Brain microvascular endothelial cell (primary cell): ENCODE measurements at regions not wholly inside any gene's neighbourhood (a gene's known extent, or its start where the extent isn't known, plus 50 kb on each side); places are given as distances from the start of the nearest gene placed in this dataset.

Source experiments
- DNase-seq: peaks from one replicate; pipeline ENCODE4 v3.0.0-alpha.2; 2020
- H3K27ac ChIP-seq: fragments of 250-450 bp; sonication (Bioruptor Pico); 2 replicates; pipeline ENCODE4 v1.5.1; 2020; ENCODE audit warnings: mild to moderate bottlenecking, moderate library complexity
- H3K27me3 ChIP-seq: fragments of 250-450 bp; sonication (Bioruptor Pico); replicated peaks from 2 replicates; pipeline ENCODE4 v1.5.1; 2020; ENCODE audit warnings: mild to moderate bottlenecking
- H3K36me3 ChIP-seq: fragments of 250-450 bp; sonication (Bioruptor Pico); replicated peaks from 2 replicates; pipeline ENCODE4 v1.5.1; 2020; ENCODE audit warnings: mild to moderate bottlenecking
- H3K4me3 ChIP-seq: 2 replicates; pipeline ENCODE4 v1.5.1; 2011; ENCODE audit warnings: low read depth, mild to moderate bottlenecking, control low read depth, low read length, moderate library complexity
- in situ Hi-C: cut with HindIII; loops from 2 replicates; pipeline ENCODE4 v1.10.0; 2017; ENCODE audit warnings: low sequenced_read_pairs, low pct_ligation_motif_present
- TF ChIP-seq, protein P1 (sequence below): IDR thresholded peaks from 2 replicates; pipeline ENCODE4 v1.5.1; 2011; ENCODE audit warnings: low read depth, mild to moderate bottlenecking, moderate library complexity, low read length, control low read depth, inconsistent platforms; ENCODE audit errors: missing control alignments

DNA sequence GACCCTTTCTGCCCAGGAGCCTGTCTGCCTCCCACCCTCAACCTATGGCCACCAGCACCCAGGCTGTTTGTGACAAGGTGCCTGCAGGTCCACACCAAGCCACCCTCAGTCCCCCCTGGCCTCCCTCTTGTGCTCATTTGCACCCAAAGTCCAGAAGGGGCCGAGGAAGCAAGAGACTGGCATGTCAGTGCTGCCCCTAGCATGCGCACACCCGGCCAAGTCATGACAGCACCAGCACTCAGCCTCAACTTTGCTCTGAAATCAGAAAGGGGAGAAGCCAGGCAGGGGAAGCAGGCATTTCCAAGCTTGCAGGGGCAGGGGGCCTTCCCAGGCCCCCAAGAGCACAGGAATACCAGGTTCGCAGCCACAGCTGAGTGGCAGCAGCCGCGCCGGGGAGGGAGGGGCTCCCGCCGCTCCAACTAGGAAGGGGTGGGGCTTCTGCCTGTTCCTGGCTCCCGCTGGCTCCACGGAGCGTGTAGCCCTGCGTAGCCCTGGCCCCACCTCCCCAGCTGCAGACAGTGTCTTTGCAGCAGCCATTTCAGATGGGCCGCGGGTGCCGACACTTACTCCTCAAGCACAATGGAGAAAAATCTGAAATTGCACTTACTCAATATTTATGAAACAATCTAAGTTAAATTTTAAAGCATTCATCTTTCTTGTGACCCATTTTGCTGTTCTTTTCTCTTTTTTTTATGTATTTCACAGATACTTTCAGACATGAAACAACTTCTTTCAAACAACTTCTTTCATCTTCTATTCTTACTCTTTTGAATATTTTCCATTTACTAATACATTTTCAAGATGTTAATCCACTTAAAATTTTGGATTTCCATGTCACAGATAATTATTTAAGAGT lies 54.9 kb upstream of the ABCB5 start:
- in situ Hi-C loops: no loop called here
- TF ChIP-seq, protein P1, sequence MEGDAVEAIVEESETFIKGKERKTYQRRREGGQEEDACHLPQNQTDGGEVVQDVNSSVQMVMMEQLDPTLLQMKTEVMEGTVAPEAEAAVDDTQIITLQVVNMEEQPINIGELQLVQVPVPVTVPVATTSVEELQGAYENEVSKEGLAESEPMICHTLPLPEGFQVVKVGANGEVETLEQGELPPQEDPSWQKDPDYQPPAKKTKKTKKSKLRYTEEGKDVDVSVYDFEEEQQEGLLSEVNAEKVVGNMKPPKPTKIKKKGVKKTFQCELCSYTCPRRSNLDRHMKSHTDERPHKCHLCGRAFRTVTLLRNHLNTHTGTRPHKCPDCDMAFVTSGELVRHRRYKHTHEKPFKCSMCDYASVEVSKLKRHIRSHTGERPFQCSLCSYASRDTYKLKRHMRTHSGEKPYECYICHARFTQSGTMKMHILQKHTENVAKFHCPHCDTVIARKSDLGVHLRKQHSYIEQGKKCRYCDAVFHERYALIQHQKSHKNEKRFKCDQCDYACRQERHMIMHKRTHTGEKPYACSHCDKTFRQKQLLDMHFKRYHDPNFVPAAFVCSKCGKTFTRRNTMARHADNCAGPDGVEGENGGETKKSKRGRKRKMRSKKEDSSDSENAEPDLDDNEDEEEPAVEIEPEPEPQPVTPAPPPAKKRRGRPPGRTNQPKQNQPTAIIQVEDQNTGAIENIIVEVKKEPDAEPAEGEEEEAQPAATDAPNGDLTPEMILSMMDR: no peak
- no peak for DNase-seq
- H3K27ac ChIP-seq: no peak overlapping the region
- no peak overlapping the region for H3K4me3 ChIP-seq
- H3K36me3 ChIP-seq: no peaks in the 10 kb centered on the region
- no peaks in the 10 kb centered on the region for H3K27me3 ChIP-seq

DNA sequence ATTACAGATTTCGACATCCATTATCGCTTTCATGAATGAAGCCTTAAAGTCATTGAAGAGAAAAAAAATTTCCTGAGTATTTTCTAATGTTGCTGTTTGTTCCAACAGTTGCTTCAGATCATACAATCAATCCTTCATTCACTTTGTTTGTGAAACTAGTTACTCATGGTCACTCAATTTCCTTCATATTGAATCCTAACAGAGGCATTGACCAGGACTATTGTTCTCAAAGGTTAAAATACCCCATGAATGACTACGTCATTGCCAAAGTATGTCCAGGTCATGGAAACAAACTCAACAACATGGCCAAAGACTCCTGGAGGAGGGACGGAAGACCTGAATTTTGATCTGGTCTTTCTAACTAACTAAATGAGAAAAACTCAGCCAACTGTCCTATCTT lies 54.0 kb upstream of the ABCB5 start:
- no peaks in the 10 kb centered on the region for H3K27me3 ChIP-seq
- H3K27ac ChIP-seq: no peak overlapping the region
- no peak for DNase-seq
- in situ Hi-C loops: no loop called here
- H3K36me3 ChIP-seq: no peaks in the 10 kb centered on the region
- TF ChIP-seq, protein P1: no peak
- no peak overlapping the region for H3K4me3 ChIP-seq

DNA sequence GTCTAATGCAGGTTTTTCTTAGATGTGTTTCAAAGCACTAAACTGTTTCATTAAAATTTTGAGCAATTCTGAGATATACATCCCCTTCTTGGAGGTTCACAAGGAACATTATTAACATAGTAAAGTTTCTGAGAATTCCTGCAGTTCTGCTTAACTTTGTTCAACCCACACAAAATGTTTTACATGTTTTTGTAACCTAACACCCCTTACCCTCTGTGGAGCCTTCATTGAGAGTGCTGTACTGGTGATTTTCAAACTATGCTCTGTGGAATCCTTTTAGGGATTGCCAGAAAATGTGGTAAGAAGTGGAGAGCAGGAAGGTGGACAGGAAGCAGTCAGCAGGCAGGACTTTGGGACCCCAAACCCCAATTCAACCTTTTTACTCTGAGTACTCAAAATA lies 53.6 kb upstream of the ABCB5 start:
- Histone ChIP-seq H3K27me3 (no peaks in the 10 kb centered on the region), H3K27ac (no peak overlapping the region), H3K36me3 (no peaks in the 10 kb centered on the region), H3K4me3 (no peak overlapping the region)
- TF ChIP-seq, protein P1: no peak
- DNase-seq: no peak
- in situ Hi-C loops: no loop called here

DNA sequence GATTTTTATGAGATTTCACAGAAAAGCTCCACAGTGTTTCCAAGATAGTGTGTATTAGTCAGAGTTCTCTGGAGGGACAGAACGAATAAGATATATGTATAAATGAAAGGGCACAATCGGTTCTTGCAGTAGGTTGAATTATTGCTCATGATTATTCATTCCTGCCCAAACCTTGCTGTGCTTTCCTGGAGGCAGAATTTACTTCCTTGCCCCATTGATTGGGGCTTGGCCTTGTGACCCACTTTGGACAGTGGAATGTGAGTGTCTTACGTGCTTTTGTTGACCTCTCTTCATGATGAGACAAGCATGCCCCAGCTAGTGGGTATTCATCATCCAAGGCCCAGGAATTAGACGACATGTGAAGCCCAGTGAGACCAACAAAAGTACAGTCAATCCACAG lies 53.0 kb upstream of the ABCB5 start:
- no peak for DNase-seq
- no peaks in the 10 kb centered on the region for H3K27me3 ChIP-seq
- in situ Hi-C loops: no loop called here

More for the DNA sequence above, 53.0 kb upstream of the ABCB5 start:
- Histone ChIP-seq H3K4me3 (no peak overlapping the region), H3K27ac (no peak overlapping the region), H3K36me3 (no peaks in the 10 kb centered on the region)
- TF ChIP-seq, protein P1: no peak
